HG03521 (cell line): ENCODE measurements at regions not wholly inside any gene's neighbourhood (a gene's known extent, or its start where the extent isn't known, plus 50 kb on each side); places are given as distances from the start of the nearest gene placed in this dataset.
"Not testable (repeated sequence)": the region's sequence is repeated elsewhere in the genome, so short reads cannot be mapped to it uniquely, and the experiment has no call there.

Source experiments
- ATAC-seq: cut with Tn5 transposase; IDR thresholded peaks from one replicate; pipeline ENCODE4 v1.9.1; 2021; ENCODE audit warnings: mild to moderate bottlenecking, moderate library complexity; ENCODE audit not compliant: unreplicated experiment

- no peak for ATAC-seq
These were observed 387.6 kb upstream of the MAF start for GRCh38 chr16:79988089-79988488.

GRCh38 chr16:79986352-79986751 is 385.8 kb upstream of the MAF start:
- no peak for ATAC-seq

- no peak for ATAC-seq
These were observed 385.1 kb upstream of the MAF start for GRCh38 chr16:79985606-79986005.

DNA sequence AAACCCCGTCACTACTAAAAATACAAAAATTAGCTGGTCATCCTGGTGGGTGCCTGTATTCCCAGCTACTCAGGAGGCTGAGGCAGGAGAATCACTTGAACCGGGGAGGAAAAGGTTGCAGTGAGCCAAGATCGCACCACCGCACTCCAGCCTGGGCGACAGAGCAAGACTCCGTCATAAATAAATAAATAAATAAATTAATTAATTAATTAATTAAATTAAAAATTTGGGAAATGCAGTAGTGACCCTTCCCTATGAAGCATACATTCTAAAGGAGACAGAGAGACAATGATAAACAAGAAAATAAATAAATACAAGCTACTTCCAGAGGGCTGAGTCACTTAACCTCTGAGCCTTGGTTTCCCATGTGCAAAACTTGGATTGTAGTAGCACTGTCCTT is 383.6 kb upstream of the MAF start:
- ATAC-seq: not testable (repeated sequence)

- ATAC-seq: no peak
These were observed 382.3 kb upstream of the MAF start for GRCh38 chr16:79982862-79983261.

- ATAC-seq: no peak
These were observed 381.8 kb upstream of the MAF start for GRCh38 chr16:79982361-79982760.

DNA sequence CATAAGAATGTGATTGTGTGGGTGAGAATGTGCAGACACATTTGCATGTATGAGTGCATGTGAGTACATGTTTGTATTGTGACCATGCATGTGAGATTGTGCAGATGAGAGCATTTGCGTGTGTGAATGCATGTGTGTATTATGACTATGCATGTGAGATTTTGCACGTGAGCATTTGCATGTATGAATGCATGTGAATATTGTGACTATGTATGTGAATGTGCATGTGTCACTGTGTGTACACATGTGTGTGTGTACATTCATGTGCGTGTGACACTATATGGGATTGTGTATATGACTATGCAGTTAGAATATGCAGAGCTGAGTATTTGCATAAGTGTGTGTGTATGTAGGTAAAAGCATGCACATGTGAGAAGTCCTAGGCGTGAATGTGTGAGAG is 381.3 kb upstream of the MAF start:
- ATAC-seq: no peak

GRCh38 chr16:79980650-79981521 is 380.3 kb upstream of the MAF start:
- ATAC-seq: no peak

GRCh38 chr16:79977940-79978836 is 377.7 kb upstream of the MAF start:
- ATAC-seq: no peak

- ATAC-seq: no peak
These were observed 372.8 kb upstream of the MAF start for GRCh38 chr16:79973320-79973719.

GRCh38 chr16:79972053-79972704 is 371.6 kb upstream of the MAF start:
- no peak for ATAC-seq

- ATAC-seq: no peak
These were observed 370.7 kb upstream of the MAF start for GRCh38 chr16:79971237-79971572.

- no peak for ATAC-seq
These were observed 370.2 kb upstream of the MAF start for GRCh38 chr16:79970551-79971236.

- no peak for ATAC-seq
These were observed 369.6 kb upstream of the MAF start for GRCh38 chr16:79970087-79970486.

DNA sequence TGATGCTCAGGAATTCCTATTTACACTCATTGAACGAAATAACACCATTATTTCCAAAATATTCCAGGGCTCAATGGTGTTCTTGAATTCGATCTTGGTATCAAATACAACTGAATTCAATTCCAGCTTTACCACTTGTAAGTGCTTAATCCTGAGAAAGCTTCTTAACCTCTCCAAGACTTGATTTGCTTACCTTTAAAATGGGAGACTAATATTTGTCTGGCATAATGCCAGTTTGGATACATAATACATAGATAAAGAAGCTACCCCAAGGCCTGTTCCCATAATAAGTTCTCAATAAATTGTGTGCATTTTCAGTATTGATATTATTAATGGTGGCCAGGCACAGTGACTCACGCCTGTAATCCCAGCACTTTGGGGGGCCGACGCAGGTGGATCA is 368.9 kb upstream of the MAF start:
- ATAC-seq: no peak

- no peak for ATAC-seq
These were observed 365.7 kb upstream of the MAF start for GRCh38 chr16:79966226-79966625.

GRCh38 chr16:79965718-79966117 is 365.2 kb upstream of the MAF start:
- ATAC-seq: no peak

GRCh38 chr16:79964104-79964503 is 363.6 kb upstream of the MAF start:
- no peak for ATAC-seq

GRCh38 chr16:79962962-79963361 is 362.4 kb upstream of the MAF start:
- no peak for ATAC-seq

DNA sequence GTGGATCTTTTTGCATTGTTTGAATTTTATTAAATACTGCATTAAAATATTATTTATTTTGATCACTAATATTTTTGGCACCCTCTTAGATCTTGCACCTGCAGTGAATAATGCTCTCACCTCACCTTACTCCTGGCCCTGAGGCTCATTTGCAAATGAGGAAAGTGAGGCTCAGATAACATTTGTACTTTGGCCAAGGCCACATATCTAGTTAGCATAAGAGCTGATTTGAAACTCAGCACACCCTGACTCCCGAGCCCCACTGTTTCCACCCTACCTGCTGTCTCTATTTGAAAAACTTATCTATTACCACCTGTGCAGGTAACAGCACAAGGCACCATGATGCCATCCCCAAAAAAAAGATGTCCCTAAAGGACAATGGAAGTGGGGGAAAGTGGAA is 358.7 kb upstream of the MAF start:
- no peak for ATAC-seq
